OCI-LY1 (cell line): ENCODE measurements at regions not wholly inside any gene's neighbourhood (a gene's known extent, or its start where the extent isn't known, plus 50 kb on each side); places are given as distances from the start of the nearest gene placed in this dataset.

ENCODE experiments used
- H2AFZ ChIP-seq: fragments of 200-600 bp; sonication (generic), shearing (Covaris generic); 2 replicates; pipeline ENCODE4 v1.6.0; 2014; ENCODE audit warnings: antibody characterized with exemption, mild to moderate bottlenecking, low read length
- H3F3A ChIP-seq: fragments of 200-600 bp; sonication (generic), shearing (Covaris generic); 2 replicates; pipeline ENCODE4 v1.6.0; 2014; ENCODE audit warnings: mild to moderate bottlenecking, antibody characterized with exemption, low read length, moderate library complexity; ENCODE audit not compliant: insufficient read depth
- H3K27ac ChIP-seq: fragments of 200-600 bp; sonication (generic); 2 replicates; pipeline ENCODE4 v1.5.1; 2014; ENCODE audit warnings: low read length, mixed run types, mild to moderate bottlenecking, low read depth; ENCODE audit not compliant: poor library complexity, severe bottlenecking
- H3K27me3 ChIP-seq: fragments of 200-600 bp; sonication (generic); 2 replicates; pipeline ENCODE4 v1.6.0; 2014; ENCODE audit warnings: antibody characterized with exemption, mild to moderate bottlenecking, low read length, moderate library complexity; ENCODE audit not compliant: insufficient read depth
- H3K36me3 ChIP-seq: fragments of 200-600 bp; sonication (generic); 2 replicates; pipeline ENCODE4 v1.6.1; 2014; ENCODE audit warnings: mild to moderate bottlenecking, antibody characterized with exemption, low read length, moderate library complexity, mixed read lengths; ENCODE audit not compliant: insufficient read depth
- H3K4me1 ChIP-seq: fragments of 200-600 bp; sonication (generic); 2 replicates; pipeline ENCODE4 v1.5.1; 2014; ENCODE audit warnings: mild to moderate bottlenecking, low read length, moderate library complexity; ENCODE audit not compliant: insufficient read depth, severe bottlenecking
- H3K4me2 ChIP-seq: fragments of 200-600 bp; sonication (generic), shearing (Covaris generic); 2 replicates; pipeline ENCODE4 v1.6.1; 2014; ENCODE audit warnings: low read length
- H3K4me3 ChIP-seq: fragments of 200-600 bp; sonication (generic); 2 replicates; pipeline ENCODE4 v1.5.1; 2014; ENCODE audit warnings: low read length, low read depth, mild to moderate bottlenecking, mixed read lengths; ENCODE audit not compliant: poor library complexity, severe bottlenecking
- H3K79me2 ChIP-seq: fragments of 200-600 bp; shearing (Covaris generic); 2 replicates; pipeline ENCODE4 v1.6.1; 2016; ENCODE audit warnings: mixed run types, low read length, mixed read lengths; ENCODE audit not compliant: insufficient read depth
- H3K9ac ChIP-seq: fragments of 200-600 bp; sonication (generic), shearing (Covaris generic); 2 replicates; pipeline ENCODE4 v1.6.1; 2014; ENCODE audit warnings: mild to moderate bottlenecking, low read length, mixed read lengths
- H3K9me2 ChIP-seq: fragments of 200-600 bp; sonication (generic), shearing (Covaris generic); 2 replicates; pipeline ENCODE4 v1.6.1; 2014; ENCODE audit warnings: low read depth, mild to moderate bottlenecking, low read length, mixed read lengths
- H3K9me3 ChIP-seq: fragments of 200-600 bp; shearing (Covaris generic); 2 replicates; pipeline ENCODE4 v1.6.1; 2014; ENCODE audit warnings: low read length, mixed read lengths
- H4K20me1 ChIP-seq: fragments of 200-600 bp; sonication (generic), shearing (Covaris generic); 2 replicates; pipeline ENCODE4 v1.6.0; 2016; ENCODE audit warnings: mild to moderate bottlenecking, low read length; ENCODE audit not compliant: insufficient read depth
- CTCF ChIP-seq: fragments of 200-600 bp; sonication (generic), shearing (Covaris generic); IDR thresholded peaks from 2 replicates; pipeline ENCODE4 v1.5.1; 2017; ENCODE audit warnings: mild to moderate bottlenecking, antibody characterized with exemption, low read length, moderate library complexity, mixed read lengths
- EZH2 ChIP-seq: fragments of 200-600 bp; sonication (generic), shearing (Covaris generic); IDR thresholded peaks from 2 replicates; pipeline ENCODE4 v1.8.0; 2017; ENCODE audit warnings: borderline replicate concordance, mixed run types, mild to moderate bottlenecking, antibody characterized with exemption, low read length, moderate library complexity, mixed read lengths

GRCh38 chr2:236663287-236664101 is 93.9 kb downstream of the ACKR3 start:
- Histone ChIP-seq H3K4me2 (no peak overlapping the region), H2AFZ (no peak overlapping the region), H3K9me2 (no peaks in the 10 kb centered on the region), H3K9ac (no peak overlapping the region), H4K20me1 (no peaks in the 10 kb centered on the region), H3K79me2 (no peaks in the 10 kb centered on the region), H3K36me3 (no peaks in the 10 kb centered on the region), H3K27ac (no peak overlapping the region), H3F3A (no peaks in the 10 kb centered on the region), H3K9me3 (no peaks in the 10 kb centered on the region), H3K27me3 (no peaks in the 10 kb centered on the region; the same call in 1 of the 2 replicates), H3K4me3 (no peak overlapping the region), H3K4me1 (no peaks in the 10 kb centered on the region)
- TF ChIP-seq EZH2, result no peak
- no peak for TF ChIP-seq CTCF

DNA sequence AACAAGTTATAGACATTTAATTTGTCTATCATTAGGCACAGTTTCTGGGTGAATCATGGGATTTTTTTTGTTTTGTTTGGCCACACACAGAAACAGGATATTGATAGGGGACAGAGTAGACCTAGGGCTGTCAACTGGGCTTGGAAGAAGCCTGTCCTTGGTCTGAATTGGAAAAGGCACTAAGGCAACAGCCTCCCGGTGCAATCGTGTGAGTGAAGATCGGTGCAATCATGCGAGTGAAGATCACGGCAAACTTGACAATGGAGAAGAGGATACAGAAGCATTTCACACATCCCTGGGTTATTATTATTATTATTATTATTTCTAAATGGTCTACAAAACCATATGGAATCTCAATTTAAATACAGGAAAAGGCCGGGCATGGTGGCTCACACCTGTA is 94.5 kb downstream of the ACKR3 start:
- H3K9me2 ChIP-seq, result no peaks in the 10 kb centered on the region
- H3K36me3 ChIP-seq, result no peaks in the 10 kb centered on the region
- no peaks in the 10 kb centered on the region; the same call in 1 of the 2 replicates for H3K27me3 ChIP-seq
- TF ChIP-seq CTCF, result no peak
- TF ChIP-seq EZH2, result no peak
- no peaks in the 10 kb centered on the region for H3K4me1 ChIP-seq
- H3K9me3 ChIP-seq, result no peaks in the 10 kb centered on the region
- no peaks in the 10 kb centered on the region for H4K20me1 ChIP-seq
- H3K9ac ChIP-seq, result no peak overlapping the region
- H3F3A ChIP-seq, result no peaks in the 10 kb centered on the region
- no peaks in the 10 kb centered on the region for H3K79me2 ChIP-seq
- no peak overlapping the region for H3K4me2 ChIP-seq
- H3K27ac ChIP-seq, result no peak overlapping the region
- no peak overlapping the region for H2AFZ ChIP-seq
- no peak overlapping the region for H3K4me3 ChIP-seq

DNA sequence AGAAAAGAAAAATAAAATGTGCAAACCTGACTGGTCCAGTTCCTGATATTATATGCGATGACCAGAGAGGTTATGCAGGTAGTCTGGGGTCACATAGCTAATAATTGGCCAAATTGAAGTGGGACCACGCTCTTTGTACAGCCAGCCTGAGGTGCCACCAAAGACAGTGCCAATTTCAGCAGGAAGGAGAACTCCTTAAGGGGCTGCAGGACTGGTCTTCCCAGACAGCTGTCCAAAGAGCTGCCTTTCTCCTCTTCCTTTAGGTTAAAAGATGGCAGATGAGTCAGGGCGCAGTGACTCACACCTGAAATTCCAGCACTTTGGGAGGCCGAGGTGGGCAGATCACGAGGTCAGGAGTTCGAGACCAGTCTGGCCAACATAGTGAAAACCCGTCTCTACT is 95.5 kb downstream of the ACKR3 start:
- Histone ChIP-seq H3K4me1 (no peaks in the 10 kb centered on the region), H3K9me2 (no peaks in the 10 kb centered on the region), H3K27ac (no peak overlapping the region), H3K79me2 (no peaks in the 10 kb centered on the region), H3K9me3 (no peaks in the 10 kb centered on the region), H3K4me3 (no peak overlapping the region), H2AFZ (no peak overlapping the region), H4K20me1 (no peaks in the 10 kb centered on the region), H3K9ac (no peak overlapping the region), H3K4me2 (no peak overlapping the region), H3K27me3 (no peaks in the 10 kb centered on the region; the same call in 1 of the 2 replicates), H3K36me3 (no peaks in the 10 kb centered on the region), H3F3A (no peaks in the 10 kb centered on the region)
- TF ChIP-seq CTCF (no peak), EZH2 (no peak)
